ENCODE measurements at regions not wholly inside any gene's neighbourhood (a gene's known extent, or its start where the extent isn't known, plus 50 kb on each side); places are given as distances from the start of the nearest gene placed in this dataset.

DNA sequence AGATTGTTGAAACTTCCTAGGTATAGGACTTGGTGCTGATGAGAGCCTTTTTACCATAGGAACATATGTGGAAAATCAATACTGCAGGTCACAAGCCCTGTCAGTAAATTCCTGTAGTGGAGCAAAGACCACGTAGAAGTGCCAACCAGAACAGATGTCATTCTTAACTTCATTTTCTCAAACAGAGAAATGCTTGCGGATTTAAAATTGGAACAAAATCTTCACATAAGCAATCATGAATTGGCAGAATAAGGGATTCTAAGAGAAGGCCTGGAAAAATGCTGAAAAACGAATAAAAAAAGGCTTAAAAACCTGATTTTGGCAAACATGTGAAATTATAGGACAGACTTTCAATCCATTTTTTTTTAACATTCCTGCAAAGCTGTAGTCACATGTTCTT, 80.8 kb upstream of the SMIM30 start:
- peak overlapping the region in 1 of 2 experiments; percentile 55; a peak in 1 of 4 replicates for H4K8ac ChIP-seq (ENCODE audit: low read depth in 2 of 2, low read length in 2 of 2)
- H3K4me1 ChIP-seq (ENCODE audit: control insufficient read depth, insufficient read depth, low read length) = peaks cover 11% of the 10 kb centered on the region
- intact Hi-C loops (cut with micrococcal nuclease) (no loop called here), dilution Hi-C loops (cut with HindIII; ENCODE audit: low sequenced_read_pairs, unreplicated experiment) (no loop called here), in situ Hi-C loops (cut with MboI; ENCODE audit: low sequenced_read_pairs) (no loop called here)
- peak overlapping the region; percentile 66 for H4K91ac ChIP-seq (ENCODE audit: insufficient read depth, low read depth, low read length)
- H3K36me3 ChIP-seq (ENCODE audit: control insufficient read depth, insufficient read depth, low read length) = no peaks in the 10 kb centered on the region
- H3K79me1 ChIP-seq (ENCODE audit: low read depth in 1 of 2, low read length in 2 of 2) = no peaks in the 10 kb centered on the region
- H3K9me1 ChIP-seq (ENCODE audit: insufficient read depth, low read length) = peaks cover 7% of the 10 kb centered on the region
- DNase-seq (no peak), ATAC-seq (ENCODE audit: low read depth) (no peak)
- no peak overlapping the region for H3K9ac ChIP-seq (ENCODE audit: low read depth, low read length)
- peak overlapping the region; percentile 87; the same call in 1 of the 2 replicates for H3K18ac ChIP-seq (ENCODE audit: low read depth, low read length)
- peak overlapping the region; percentile 37; the same call in 1 of the 2 replicates for H3K14ac ChIP-seq (replicated peaks; ENCODE audit: low read depth, low read length)
- no peaks in the 10 kb centered on the region for H4K20me1 ChIP-seq (ENCODE audit: insufficient read depth, low read length)
- H2BK120ac ChIP-seq (ENCODE audit: low read depth, low read length) = peak overlapping the region; percentile 80
- H2AK5ac ChIP-seq (ENCODE audit: low read depth, low read length) = 0 out of 2 replicates have a peak overlapping the region, but pooled peaks have one; percentile 56
- H3K23ac ChIP-seq (ENCODE audit: low read depth, low read length) = peak overlapping the region; percentile 45; the same call in 1 of the 2 replicates
- TF ChIP-seq, protein P1, sequence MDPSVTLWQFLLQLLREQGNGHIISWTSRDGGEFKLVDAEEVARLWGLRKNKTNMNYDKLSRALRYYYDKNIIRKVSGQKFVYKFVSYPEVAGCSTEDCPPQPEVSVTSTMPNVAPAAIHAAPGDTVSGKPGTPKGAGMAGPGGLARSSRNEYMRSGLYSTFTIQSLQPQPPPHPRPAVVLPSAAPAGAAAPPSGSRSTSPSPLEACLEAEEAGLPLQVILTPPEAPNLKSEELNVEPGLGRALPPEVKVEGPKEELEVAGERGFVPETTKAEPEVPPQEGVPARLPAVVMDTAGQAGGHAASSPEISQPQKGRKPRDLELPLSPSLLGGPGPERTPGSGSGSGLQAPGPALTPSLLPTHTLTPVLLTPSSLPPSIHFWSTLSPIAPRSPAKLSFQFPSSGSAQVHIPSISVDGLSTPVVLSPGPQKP (IDR thresholded peaks at IDR 0.05; ENCODE audit: borderline replicate concordance, low read depth, low read length) = no peak
- TF ChIP-seq CHD1 (IDR thresholded peaks at IDR 0.05; ENCODE audit: low read depth, low read length) = no peak
- TF ChIP-seq SMC3 (IDR thresholded peaks at IDR 0.05; ENCODE audit: low read depth, low read length) = no peak
- no peak for TF ChIP-seq CEBPB (IDR thresholded peaks at IDR 0.05; ENCODE audit: low read depth, low read length)
- TF ChIP-seq RAD21 (IDR thresholded peaks at IDR 0.05; ENCODE audit: low read length) = no peak
- no peak for TF ChIP-seq BHLHE40 (IDR thresholded peaks at IDR 0.05; ENCODE audit: low read depth, low read length)
- TF ChIP-seq, protein P2, sequence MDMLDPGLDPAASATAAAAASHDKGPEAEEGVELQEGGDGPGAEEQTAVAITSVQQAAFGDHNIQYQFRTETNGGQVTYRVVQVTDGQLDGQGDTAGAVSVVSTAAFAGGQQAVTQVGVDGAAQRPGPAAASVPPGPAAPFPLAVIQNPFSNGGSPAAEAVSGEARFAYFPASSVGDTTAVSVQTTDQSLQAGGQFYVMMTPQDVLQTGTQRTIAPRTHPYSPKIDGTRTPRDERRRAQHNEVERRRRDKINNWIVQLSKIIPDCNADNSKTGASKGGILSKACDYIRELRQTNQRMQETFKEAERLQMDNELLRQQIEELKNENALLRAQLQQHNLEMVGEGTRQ (IDR thresholded peaks at IDR 0.05; ENCODE audit: low read depth, low read length) = no peak
- TF ChIP-seq MAZ (IDR thresholded peaks at IDR 0.05; ENCODE audit: borderline replicate concordance, low read depth, low read length) = no peak
- TF ChIP-seq, protein P3, sequence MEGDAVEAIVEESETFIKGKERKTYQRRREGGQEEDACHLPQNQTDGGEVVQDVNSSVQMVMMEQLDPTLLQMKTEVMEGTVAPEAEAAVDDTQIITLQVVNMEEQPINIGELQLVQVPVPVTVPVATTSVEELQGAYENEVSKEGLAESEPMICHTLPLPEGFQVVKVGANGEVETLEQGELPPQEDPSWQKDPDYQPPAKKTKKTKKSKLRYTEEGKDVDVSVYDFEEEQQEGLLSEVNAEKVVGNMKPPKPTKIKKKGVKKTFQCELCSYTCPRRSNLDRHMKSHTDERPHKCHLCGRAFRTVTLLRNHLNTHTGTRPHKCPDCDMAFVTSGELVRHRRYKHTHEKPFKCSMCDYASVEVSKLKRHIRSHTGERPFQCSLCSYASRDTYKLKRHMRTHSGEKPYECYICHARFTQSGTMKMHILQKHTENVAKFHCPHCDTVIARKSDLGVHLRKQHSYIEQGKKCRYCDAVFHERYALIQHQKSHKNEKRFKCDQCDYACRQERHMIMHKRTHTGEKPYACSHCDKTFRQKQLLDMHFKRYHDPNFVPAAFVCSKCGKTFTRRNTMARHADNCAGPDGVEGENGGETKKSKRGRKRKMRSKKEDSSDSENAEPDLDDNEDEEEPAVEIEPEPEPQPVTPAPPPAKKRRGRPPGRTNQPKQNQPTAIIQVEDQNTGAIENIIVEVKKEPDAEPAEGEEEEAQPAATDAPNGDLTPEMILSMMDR (conservative IDR thresholded peaks at IDR 0.05; ENCODE audit: low read depth, low read length) = no peak
- no peak for TF ChIP-seq MXI1 (IDR thresholded peaks at IDR 0.05; ENCODE audit: borderline replicate concordance, low read depth, low read length)
- no peak for TF ChIP-seq MAFK (IDR thresholded peaks at IDR 0.05; ENCODE audit: low read depth, low read length)
- TF ChIP-seq NFE2L2 (IDR thresholded peaks at IDR 0.05; ENCODE audit: low read depth, low read length) = no peak
- TF ChIP-seq RCOR1 (IDR thresholded peaks at IDR 0.05; ENCODE audit: insufficient replicate concordance, low read length) = no peak
- no peak for TF ChIP-seq POLR2A (IDR thresholded peaks at IDR 0.05; ENCODE audit: low read depth, low read length)
- TF ChIP-seq FOS (IDR thresholded peaks at IDR 0.05; ENCODE audit: low read depth, low read length) = no peak
- H3K27me3 ChIP-seq (ENCODE audit: control insufficient read depth, insufficient read depth, low read length) = no peaks in the 10 kb centered on the region
- peak overlapping the region; percentile 67 for H3K4ac ChIP-seq (ENCODE audit: low read depth, low read length)
- H3K27ac ChIP-seq (ENCODE audit: insufficient read depth, low read length) = no peak overlapping the region
- WGBS, 2 experiments (ENCODE audit: extremely low coverage in 2 of 2, insufficient read length in 1 of 2) = no CpG with 5 or more reads among the region's 3 CpGs
- no peak overlapping the region for H2AK9ac ChIP-seq (replicated peaks; ENCODE audit: low read depth, low read length, poor library complexity)
- peak overlapping the region; percentile 98 for H2BK5ac ChIP-seq (ENCODE audit: low read depth, low read length, poor library complexity, severe bottlenecking)
- no peak overlapping the region for H3K4me2 ChIP-seq (ENCODE audit: low read depth, low read length)
- H3K56ac ChIP-seq (ENCODE audit: extremely low read depth, insufficient read depth, low read length) = peak overlapping the region; percentile 36; the same call in 1 of the 2 replicates
- ChIA-PET CTCF (interaction anchor here (1.3 kb wide), 1 partner anchor 40 kb away, joined by 4 read pairs; no protein-coding TSS in a partner anchor), POLR2A (ENCODE audit: unreplicated experiment) (no interaction called here)
- peak overlapping the region; percentile 95; the same call in 1 of the 2 replicates for H4K5ac ChIP-seq (ENCODE audit: low read depth, low read length)
- no peaks in the 10 kb centered on the region for H3K9me3 ChIP-seq (ENCODE audit: control insufficient read depth, insufficient read depth, low read length)
- H2BK20ac ChIP-seq (ENCODE audit: low read depth, low read length) = peak overlapping the region; percentile 79
- BruUV-seq (replicated peaks) = no TSS peak
- no peak overlapping the region for H3K4me3 ChIP-seq (ENCODE audit: insufficient read depth, low read depth, low read length)
- H2BK15ac ChIP-seq (ENCODE audit: low read depth, low read length) = peak overlapping the region; percentile 63; the same call in 1 of the 3 replicates
- H2AFZ ChIP-seq (replicated peaks; ENCODE audit: low read length, poor library complexity) = no peak overlapping the region

All from IMR-90 (cell line).